OCI-LY3 (cell line): ENCODE measurements at regions not wholly inside any gene's neighbourhood (a gene's known extent, or its start where the extent isn't known, plus 50 kb on each side); places are given as distances from the start of the nearest gene placed in this dataset.

Experiments used
- CTCF ChIP-seq: fragments of 200-600, 300-600 bp; sonication (generic); IDR thresholded peaks from 2 replicates; pipeline ENCODE4 v1.5.1; 2014; ENCODE audit warnings: antibody characterized with exemption, low read length, low read depth
- EZH2phosphoT487 ChIP-seq: fragments of 200-600 bp; shearing (Covaris generic); IDR thresholded peaks from 2 replicates; pipeline ENCODE4 v1.6.1; 2018; ENCODE audit warnings: antibody characterized with exemption, mixed run types, low read depth

- TF ChIP-seq CTCF (no peak), EZH2phosphoT487 (no peak)
Observed at GRCh38 chr12:13304924-13305323, 108.4 kb downstream of the EMP1 start.
